ENCODE measurements at regions not wholly inside any gene's neighbourhood (a gene's known extent, or its start where the extent isn't known, plus 50 kb on each side); places are given as distances from the start of the nearest gene placed in this dataset.
"Not testable (repeated sequence)": the region's sequence is repeated elsewhere in the genome, so short reads cannot be mapped to it uniquely, and the experiment has no call there.

- H3K27ac ChIP-seq: no peak overlapping the region
- intact Hi-C loops (cut with DNase I): no loop called here
These were observed 442.2 kb upstream of the B3GAT1 start for GRCh38 chr11:134853992-134854991.

GRCh38 chr11:134851503-134852224 is 439.6 kb upstream of the B3GAT1 start:
- H3K27ac ChIP-seq; H3K4me3 ChIP-seq; H3K4me1 ChIP-seq; intact Hi-C loops (cut with DNase I); ATAC-seq; H3K9me3 ChIP-seq; H3K36me3 ChIP-seq (replicated peaks in 1 of 2; ENCODE audit: insufficient read depth in 1 of 2, low read depth in 2 of 2); H3K27me3 ChIP-seq: not testable (repeated sequence)
- DNase-seq: peak in 1 of 4 donors; percentile 13
- 43 to 76% methylated on average over 22 of the region's 22 CpGs for WGBS, 2 donors

More at GRCh38 chr11:134853992-134854991, 442.2 kb upstream of the B3GAT1 start:
- TF ChIP-seq POLR2A (IDR thresholded peaks at IDR 0.05) (no peak), CTCF (IDR thresholded peaks at IDR 0.05) (no peak)
- no peaks in the 10 kb centered on the region for H3K36me3 ChIP-seq (replicated peaks in 1 of 2; ENCODE audit: insufficient read depth in 1 of 2, low read depth in 2 of 2)
- ATAC-seq (no peak), DNase-seq (no peak)
- H3K9me3 ChIP-seq: no peaks in the 10 kb centered on the region
- H3K4me1 ChIP-seq: no peaks in the 10 kb centered on the region
- 54 to 59% methylated on average over 12 of the region's 12 CpGs for WGBS, 2 donors
- no peak overlapping the region for H3K4me3 ChIP-seq
- no peaks in the 10 kb centered on the region for H3K27me3 ChIP-seq

GRCh38 chr11:134850566-134850965 is 438.5 kb upstream of the B3GAT1 start:
- H3K27ac ChIP-seq: no peak overlapping the region
- intact Hi-C loops (cut with DNase I): no loop called here
- H3K4me3 ChIP-seq: no peak overlapping the region
- 34 to 55% methylated on average over 2 of the region's 2 CpGs for whole genome bisulfite sequencing, 2 donors
- H3K27me3 ChIP-seq: no peaks in the 10 kb centered on the region
- H3K36me3 ChIP-seq (replicated peaks in 1 of 2; ENCODE audit: insufficient read depth in 1 of 2, low read depth in 2 of 2): no peaks in the 10 kb centered on the region
- DNase-seq (no peak), ATAC-seq (no peak)
- no peaks in the 10 kb centered on the region for H3K9me3 ChIP-seq
- TF ChIP-seq CTCF (IDR thresholded peaks at IDR 0.05): no peak
- no peak for TF ChIP-seq POLR2A (IDR thresholded peaks at IDR 0.05)
- H3K4me1 ChIP-seq: no peaks in the 10 kb centered on the region

GRCh38 chr11:134849833-134850232 is 437.8 kb upstream of the B3GAT1 start:
- DNase-seq: no peak
- Histone ChIP-seq H3K27me3 (no peaks in the 10 kb centered on the region), H3K36me3 (replicated peaks in 1 of 2; ENCODE audit: insufficient read depth in 1 of 2, low read depth in 2 of 2) (no peaks in the 10 kb centered on the region), H3K27ac (no peak overlapping the region), H3K4me1 (no peaks in the 10 kb centered on the region), H3K9me3 (no peaks in the 10 kb centered on the region), H3K4me3 (no peak overlapping the region)
- 57 to 68% methylated on average over 3 of the region's 3 CpGs for WGBS, 2 donors
- TF ChIP-seq CTCF (IDR thresholded peaks at IDR 0.05): no peak
- no peak for TF ChIP-seq POLR2A (IDR thresholded peaks at IDR 0.05)
- intact Hi-C loops (cut with DNase I): no loop called here
- ATAC-seq: no peak

GRCh38 chr11:134847083-134847715 is 435.2 kb upstream of the B3GAT1 start:
- no peaks in the 10 kb centered on the region for H3K4me1 ChIP-seq
- no peak for ATAC-seq
- H3K9me3 ChIP-seq: no peaks in the 10 kb centered on the region
- H3K27me3 ChIP-seq: no peaks in the 10 kb centered on the region
- H3K36me3 ChIP-seq (replicated peaks in 1 of 2; ENCODE audit: insufficient read depth in 1 of 2, low read depth in 2 of 2): no peaks in the 10 kb centered on the region
- no peak for DNase-seq
- 45 to 64% methylated on average over 17 of the region's 17 CpGs for WGBS, 2 donors
- no peak overlapping the region for H3K4me3 ChIP-seq
- TF ChIP-seq CTCF (IDR thresholded peaks at IDR 0.05) (no peak), POLR2A (IDR thresholded peaks at IDR 0.05) (no peak)
- H3K27ac ChIP-seq: no peak overlapping the region
- intact Hi-C loops (cut with DNase I): no loop called here

Data from body of pancreas (tissue), 4 donors.